ENCODE measurements at regions not wholly inside any gene's neighbourhood (a gene's known extent, or its start where the extent isn't known, plus 50 kb on each side); places are given as distances from the start of the nearest gene placed in this dataset.

DNA sequence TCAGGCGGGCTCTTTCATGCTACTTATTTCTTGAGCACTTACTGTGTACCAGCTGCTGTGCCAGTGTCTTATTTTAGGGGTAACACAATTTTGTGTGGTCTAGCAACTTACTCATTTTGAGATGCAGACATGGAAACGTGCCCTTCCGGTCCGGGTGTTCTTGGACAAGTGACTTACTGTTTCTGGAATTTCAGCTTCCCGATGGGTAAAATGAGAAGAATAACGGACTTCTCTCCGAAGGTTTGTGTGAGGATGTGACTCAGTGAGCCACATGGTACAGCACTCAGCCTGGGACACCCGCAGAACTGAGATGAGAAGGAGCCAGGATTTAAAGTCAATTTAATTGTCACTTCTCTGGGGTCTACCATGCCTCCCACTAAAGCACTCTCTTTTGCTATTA, 114.5 kb upstream of the SYT13 start:
- Histone ChIP-seq H3K27me3 (ENCODE audit: control insufficient read depth in 1 of 2, insufficient read depth in 2 of 2, low read length in 2 of 2) (peaks cover 0 to 7% of the 10 kb centered on the region in 2 experiments; a peak in 1 of 5 replicates), H3K4me3 (replicated peaks in 1 of 3; ENCODE audit: insufficient read depth in 1 of 3, low read depth in 2 of 3, low read length in 3 of 3) (no peak overlapping the region), H3K9ac (ENCODE audit: insufficient read depth, low read depth, low read length) (no peak overlapping the region), H3K4me1 (ENCODE audit: insufficient read depth, low read length) (peaks cover 29% of the 10 kb centered on the region), H4K20me1 (ENCODE audit: insufficient read depth, low read length) (no peaks in the 10 kb centered on the region), H3K4me2 (ENCODE audit: low read depth, low read length) (no peak overlapping the region), H3K36me3 (replicated peaks in 1 of 2; ENCODE audit: control insufficient read depth in 1 of 2, insufficient read depth in 2 of 2, low read length in 2 of 2) (no peaks in the 10 kb centered on the region), H3K27ac (ENCODE audit: extremely low read length, insufficient read depth, low read length) (no peak overlapping the region), H3K9me3 (ENCODE audit: low read length) (no peaks in the 10 kb centered on the region), H3K79me2 (ENCODE audit: insufficient read depth, low read length) (no peaks in the 10 kb centered on the region), H2AFZ (ENCODE audit: low read length) (no peak overlapping the region)
- ChIA-PET CTCF (ENCODE audit: low intra/inter-chr PET ratio, low total read pairs) (no interaction called here), POLR2A (no interaction called here)
- no peak for ATAC-seq
- intact Hi-C loops (cut with micrococcal nuclease; ENCODE audit: unreplicated experiment) (no loop called here), in situ Hi-C loops (cut with HindIII; ENCODE audit: extremely low pct_ligation_motif_present, low pct_unique_long_range_greater_than_20kb) (no loop called here)
- no peak for FAIRE-seq
- 39% methylated on average over 8 of the region's 8 CpGs for WGBS (ENCODE audit: low lambda C conversion rate)
- BruUV-seq (replicated peaks) = no TSS peak
- no peak for DNase-seq (ENCODE audit: low spot score)
- TF ChIP-seq ZFP1 (CRISPR knock-in tag; IDR thresholded peaks at IDR 0.05) (no peak), FOXO4 (CRISPR knock-in tag; conservative IDR thresholded peaks at IDR 0.05) (no peak), MLLT10 (CRISPR knock-in tag; IDR thresholded peaks at IDR 0.05) (no peak), EP300 (IDR thresholded peaks at IDR 0.05; ENCODE audit: low read depth in 2 of 2, low read length in 2 of 2) (no peak), EP300 (CRISPR knock-in tag; IDR thresholded peaks at IDR 0.05; ENCODE audit: borderline replicate concordance) (no peak), ZNF558 (CRISPR knock-in tag; IDR thresholded peaks at IDR 0.05; ENCODE audit: borderline replicate concordance) (no peak), ZNF33A (CRISPR knock-in tag; IDR thresholded peaks at IDR 0.05; ENCODE audit: borderline replicate concordance) (no peak), SYNCRIP (IDR thresholded peaks at IDR 0.05; ENCODE audit: insufficient read depth, low read depth, low read length) (no peak), REPIN1 (CRISPR knock-in tag; IDR thresholded peaks at IDR 0.05; ENCODE audit: borderline replicate concordance, low read depth) (no peak), PPARG (CRISPR knock-in tag; conservative IDR thresholded peaks at IDR 0.05) (no peak), ELF3 (CRISPR knock-in tag; IDR thresholded peaks at IDR 0.05) (no peak), ISL2 (CRISPR knock-in tag; IDR thresholded peaks at IDR 0.05) (no peak), RELA (CRISPR knock-in tag; IDR thresholded peaks at IDR 0.05) (no peak), PHF8 (CRISPR knock-in tag; IDR thresholded peaks at IDR 0.05) (no peak)
- TF ChIP-seq, protein P1, sequence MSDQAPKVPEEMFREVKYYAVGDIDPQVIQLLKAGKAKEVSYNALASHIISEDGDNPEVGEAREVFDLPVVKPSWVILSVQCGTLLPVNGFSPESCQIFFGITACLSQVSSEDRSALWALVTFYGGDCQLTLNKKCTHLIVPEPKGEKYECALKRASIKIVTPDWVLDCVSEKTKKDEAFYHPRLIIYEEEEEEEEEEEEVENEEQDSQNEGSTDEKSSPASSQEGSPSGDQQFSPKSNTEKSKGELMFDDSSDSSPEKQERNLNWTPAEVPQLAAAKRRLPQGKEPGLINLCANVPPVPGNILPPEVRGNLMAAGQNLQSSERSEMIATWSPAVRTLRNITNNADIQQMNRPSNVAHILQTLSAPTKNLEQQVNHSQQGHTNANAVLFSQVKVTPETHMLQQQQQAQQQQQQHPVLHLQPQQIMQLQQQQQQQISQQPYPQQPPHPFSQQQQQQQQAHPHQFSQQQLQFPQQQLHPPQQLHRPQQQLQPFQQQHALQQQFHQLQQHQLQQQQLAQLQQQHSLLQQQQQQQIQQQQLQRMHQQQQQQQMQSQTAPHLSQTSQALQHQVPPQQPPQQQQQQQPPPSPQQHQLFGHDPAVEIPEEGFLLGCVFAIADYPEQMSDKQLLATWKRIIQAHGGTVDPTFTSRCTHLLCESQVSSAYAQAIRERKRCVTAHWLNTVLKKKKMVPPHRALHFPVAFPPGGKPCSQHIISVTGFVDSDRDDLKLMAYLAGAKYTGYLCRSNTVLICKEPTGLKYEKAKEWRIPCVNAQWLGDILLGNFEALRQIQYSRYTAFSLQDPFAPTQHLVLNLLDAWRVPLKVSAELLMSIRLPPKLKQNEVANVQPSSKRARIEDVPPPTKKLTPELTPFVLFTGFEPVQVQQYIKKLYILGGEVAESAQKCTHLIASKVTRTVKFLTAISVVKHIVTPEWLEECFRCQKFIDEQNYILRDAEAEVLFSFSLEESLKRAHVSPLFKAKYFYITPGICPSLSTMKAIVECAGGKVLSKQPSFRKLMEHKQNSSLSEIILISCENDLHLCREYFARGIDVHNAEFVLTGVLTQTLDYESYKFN (CRISPR knock-in tag; conservative IDR thresholded peaks at IDR 0.05) = no peak
- TF ChIP-seq, protein P2, sequence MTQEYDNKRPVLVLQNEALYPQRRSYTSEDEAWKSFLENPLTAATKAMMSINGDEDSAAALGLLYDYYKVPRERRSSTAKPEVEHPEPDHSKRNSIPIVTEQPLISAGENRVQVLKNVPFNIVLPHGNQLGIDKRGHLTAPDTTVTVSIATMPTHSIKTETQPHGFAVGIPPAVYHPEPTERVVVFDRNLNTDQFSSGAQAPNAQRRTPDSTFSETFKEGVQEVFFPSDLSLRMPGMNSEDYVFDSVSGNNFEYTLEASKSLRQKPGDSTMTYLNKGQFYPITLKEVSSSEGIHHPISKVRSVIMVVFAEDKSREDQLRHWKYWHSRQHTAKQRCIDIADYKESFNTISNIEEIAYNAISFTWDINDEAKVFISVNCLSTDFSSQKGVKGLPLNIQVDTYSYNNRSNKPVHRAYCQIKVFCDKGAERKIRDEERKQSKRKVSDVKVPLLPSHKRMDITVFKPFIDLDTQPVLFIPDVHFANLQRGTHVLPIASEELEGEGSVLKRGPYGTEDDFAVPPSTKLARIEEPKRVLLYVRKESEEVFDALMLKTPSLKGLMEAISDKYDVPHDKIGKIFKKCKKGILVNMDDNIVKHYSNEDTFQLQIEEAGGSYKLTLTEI (CRISPR knock-in tag; conservative IDR thresholded peaks at IDR 0.05) = no peak
